ENCODE measurements at regions not wholly inside any gene's neighbourhood (a gene's known extent, or its start where the extent isn't known, plus 50 kb on each side); places are given as distances from the start of the nearest gene placed in this dataset.

DNA sequence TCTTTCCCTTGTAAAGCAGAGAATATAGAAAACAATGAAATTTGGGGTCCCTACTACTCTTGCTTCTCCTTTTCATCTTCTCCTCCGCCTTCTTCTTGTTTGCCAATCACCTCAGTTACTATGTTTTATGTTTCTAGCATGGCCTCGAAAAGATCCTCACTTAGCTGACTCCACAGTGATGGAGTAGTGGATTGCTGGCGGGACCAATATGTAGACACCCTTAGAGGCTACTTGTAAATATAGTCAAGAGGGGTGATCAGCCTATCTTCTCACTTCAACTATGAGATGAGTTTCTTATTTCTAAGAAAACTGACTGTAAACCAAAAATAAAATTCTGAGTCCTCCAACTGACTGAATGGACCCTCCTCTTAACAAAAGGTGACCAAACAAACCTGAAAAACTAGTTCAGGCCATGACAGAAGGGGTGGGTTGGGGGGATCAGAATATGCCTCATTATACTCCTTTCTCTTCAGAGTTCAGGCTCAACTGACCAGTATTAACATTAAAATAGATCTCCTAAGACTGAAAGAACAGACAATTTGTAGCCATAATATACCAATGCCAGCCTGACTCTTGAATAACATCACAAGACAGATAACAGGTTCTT, 829.0 kb downstream of the TLE4 start:
- Histone ChIP-seq H3K27me3 (ENCODE audit: control insufficient read depth in 1 of 2, insufficient read depth in 2 of 2, low read length in 2 of 2) (no peaks in the 10 kb centered on the region), H3K4me1 (ENCODE audit: insufficient read depth, low read length) (no peaks in the 10 kb centered on the region), H3K9me3 (ENCODE audit: low read length) (peaks cover 77% of the 10 kb centered on the region), H3K79me2 (ENCODE audit: insufficient read depth, low read length) (no peaks in the 10 kb centered on the region), H2AFZ (ENCODE audit: low read length) (no peak overlapping the region), H3K9ac (ENCODE audit: insufficient read depth, low read depth, low read length) (no peak overlapping the region), H4K20me1 (ENCODE audit: insufficient read depth, low read length) (no peaks in the 10 kb centered on the region), H3K27ac (ENCODE audit: extremely low read length, insufficient read depth, low read length) (no peak overlapping the region), H3K4me3 (replicated peaks in 1 of 3; ENCODE audit: insufficient read depth in 1 of 3, low read depth in 2 of 3, low read length in 3 of 3) (no peak overlapping the region), H3K36me3 (replicated peaks in 1 of 2; ENCODE audit: control insufficient read depth in 1 of 2, insufficient read depth in 2 of 2, low read length in 2 of 2) (no peaks in the 10 kb centered on the region), H3K4me2 (ENCODE audit: low read depth, low read length) (no peak overlapping the region)
- CTCF ChIA-PET (ENCODE audit: low intra/inter-chr PET ratio, low total read pairs), result no interaction called here
- 0% methylated on average over 3 of the region's 3 CpGs for WGBS (ENCODE audit: low lambda C conversion rate)
- in situ Hi-C loops (cut with HindIII; ENCODE audit: extremely low pct_ligation_motif_present, low pct_unique_long_range_greater_than_20kb), result no loop called here
- no peak for ATAC-seq
- no peak for DNase-seq (ENCODE audit: low spot score)
- BruUV-seq (replicated peaks), result no TSS peak
- POLR2A ChIA-PET, result no interaction called here
- no peak for FAIRE-seq
- intact Hi-C loops (cut with micrococcal nuclease; ENCODE audit: unreplicated experiment), result no loop called here
- TF ChIP-seq, protein P1, sequence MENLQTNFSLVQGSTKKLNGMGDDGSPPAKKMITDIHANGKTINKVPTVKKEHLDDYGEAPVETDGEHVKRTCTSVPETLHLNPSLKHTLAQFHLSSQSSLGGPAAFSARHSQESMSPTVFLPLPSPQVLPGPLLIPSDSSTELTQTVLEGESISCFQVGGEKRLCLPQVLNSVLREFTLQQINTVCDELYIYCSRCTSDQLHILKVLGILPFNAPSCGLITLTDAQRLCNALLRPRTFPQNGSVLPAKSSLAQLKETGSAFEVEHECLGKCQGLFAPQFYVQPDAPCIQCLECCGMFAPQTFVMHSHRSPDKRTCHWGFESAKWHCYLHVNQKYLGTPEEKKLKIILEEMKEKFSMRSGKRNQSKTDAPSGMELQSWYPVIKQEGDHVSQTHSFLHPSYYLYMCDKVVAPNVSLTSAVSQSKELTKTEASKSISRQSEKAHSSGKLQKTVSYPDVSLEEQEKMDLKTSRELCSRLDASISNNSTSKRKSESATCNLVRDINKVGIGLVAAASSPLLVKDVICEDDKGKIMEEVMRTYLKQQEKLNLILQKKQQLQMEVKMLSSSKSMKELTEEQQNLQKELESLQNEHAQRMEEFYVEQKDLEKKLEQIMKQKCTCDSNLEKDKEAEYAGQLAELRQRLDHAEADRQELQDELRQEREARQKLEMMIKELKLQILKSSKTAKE (CRISPR knock-in tag; IDR thresholded peaks at IDR 0.05; ENCODE audit: borderline replicate concordance), result no peak
- TF ChIP-seq ISX (CRISPR knock-in tag; conservative IDR thresholded peaks at IDR 0.05), result no peak
- TF ChIP-seq, protein P2, sequence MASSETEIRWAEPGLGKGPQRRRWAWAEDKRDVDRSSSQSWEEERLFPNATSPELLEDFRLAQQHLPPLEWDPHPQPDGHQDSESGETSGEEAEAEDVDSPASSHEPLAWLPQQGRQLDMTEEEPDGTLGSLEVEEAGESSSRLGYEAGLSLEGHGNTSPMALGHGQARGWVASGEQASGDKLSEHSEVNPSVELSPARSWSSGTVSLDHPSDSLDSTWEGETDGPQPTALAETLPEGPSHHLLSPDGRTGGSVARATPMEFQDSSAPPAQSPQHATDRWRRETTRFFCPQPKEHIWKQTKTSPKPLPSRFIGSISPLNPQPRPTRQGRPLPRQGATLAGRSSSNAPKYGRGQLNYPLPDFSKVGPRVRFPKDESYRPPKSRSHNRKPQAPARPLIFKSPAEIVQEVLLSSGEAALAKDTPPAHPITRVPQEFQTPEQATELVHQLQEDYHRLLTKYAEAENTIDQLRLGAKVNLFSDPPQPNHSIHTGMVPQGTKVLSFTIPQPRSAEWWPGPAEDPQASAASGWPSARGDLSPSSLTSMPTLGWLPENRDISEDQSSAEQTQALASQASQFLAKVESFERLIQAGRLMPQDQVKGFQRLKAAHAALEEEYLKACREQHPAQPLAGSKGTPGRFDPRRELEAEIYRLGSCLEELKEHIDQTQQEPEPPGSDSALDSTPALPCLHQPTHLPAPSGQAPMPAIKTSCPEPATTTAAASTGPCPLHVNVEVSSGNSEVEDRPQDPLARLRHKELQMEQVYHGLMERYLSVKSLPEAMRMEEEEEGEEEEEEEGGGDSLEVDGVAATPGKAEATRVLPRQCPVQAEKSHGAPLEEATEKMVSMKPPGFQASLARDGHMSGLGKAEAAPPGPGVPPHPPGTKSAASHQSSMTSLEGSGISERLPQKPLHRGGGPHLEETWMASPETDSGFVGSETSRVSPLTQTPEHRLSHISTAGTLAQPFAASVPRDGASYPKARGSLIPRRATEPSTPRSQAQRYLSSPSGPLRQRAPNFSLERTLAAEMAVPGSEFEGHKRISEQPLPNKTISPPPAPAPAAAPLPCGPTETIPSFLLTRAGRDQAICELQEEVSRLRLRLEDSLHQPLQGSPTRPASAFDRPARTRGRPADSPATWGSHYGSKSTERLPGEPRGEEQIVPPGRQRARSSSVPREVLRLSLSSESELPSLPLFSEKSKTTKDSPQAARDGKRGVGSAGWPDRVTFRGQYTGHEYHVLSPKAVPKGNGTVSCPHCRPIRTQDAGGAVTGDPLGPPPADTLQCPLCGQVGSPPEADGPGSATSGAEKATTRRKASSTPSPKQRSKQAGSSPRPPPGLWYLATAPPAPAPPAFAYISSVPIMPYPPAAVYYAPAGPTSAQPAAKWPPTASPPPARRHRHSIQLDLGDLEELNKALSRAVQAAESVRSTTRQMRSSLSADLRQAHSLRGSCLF (CRISPR knock-in tag; IDR thresholded peaks at IDR 0.05; ENCODE audit: borderline replicate concordance), result no peak
- TF ChIP-seq, protein P3, sequence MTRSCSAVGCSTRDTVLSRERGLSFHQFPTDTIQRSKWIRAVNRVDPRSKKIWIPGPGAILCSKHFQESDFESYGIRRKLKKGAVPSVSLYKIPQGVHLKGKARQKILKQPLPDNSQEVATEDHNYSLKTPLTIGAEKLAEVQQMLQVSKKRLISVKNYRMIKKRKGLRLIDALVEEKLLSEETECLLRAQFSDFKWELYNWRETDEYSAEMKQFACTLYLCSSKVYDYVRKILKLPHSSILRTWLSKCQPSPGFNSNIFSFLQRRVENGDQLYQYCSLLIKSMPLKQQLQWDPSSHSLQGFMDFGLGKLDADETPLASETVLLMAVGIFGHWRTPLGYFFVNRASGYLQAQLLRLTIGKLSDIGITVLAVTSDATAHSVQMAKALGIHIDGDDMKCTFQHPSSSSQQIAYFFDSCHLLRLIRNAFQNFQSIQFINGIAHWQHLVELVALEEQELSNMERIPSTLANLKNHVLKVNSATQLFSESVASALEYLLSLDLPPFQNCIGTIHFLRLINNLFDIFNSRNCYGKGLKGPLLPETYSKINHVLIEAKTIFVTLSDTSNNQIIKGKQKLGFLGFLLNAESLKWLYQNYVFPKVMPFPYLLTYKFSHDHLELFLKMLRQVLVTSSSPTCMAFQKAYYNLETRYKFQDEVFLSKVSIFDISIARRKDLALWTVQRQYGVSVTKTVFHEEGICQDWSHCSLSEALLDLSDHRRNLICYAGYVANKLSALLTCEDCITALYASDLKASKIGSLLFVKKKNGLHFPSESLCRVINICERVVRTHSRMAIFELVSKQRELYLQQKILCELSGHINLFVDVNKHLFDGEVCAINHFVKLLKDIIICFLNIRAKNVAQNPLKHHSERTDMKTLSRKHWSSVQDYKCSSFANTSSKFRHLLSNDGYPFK (CRISPR knock-in tag; IDR thresholded peaks at IDR 0.05; ENCODE audit: borderline replicate concordance), result no peak
- no peak for TF ChIP-seq ZNF34 (CRISPR knock-in tag; IDR thresholded peaks at IDR 0.05; ENCODE audit: borderline replicate concordance)
